Osteoblast (primary cell): ENCODE measurements at regions not wholly inside any gene's neighbourhood (a gene's known extent, or its start where the extent isn't known, plus 50 kb on each side); places are given as distances from the start of the nearest gene placed in this dataset.

Source experiments
- DNase-seq: peaks from one replicate; pipeline ENCODE4 v3.0.0; 2011; ENCODE audit warnings: low spot score, mixed read lengths; ENCODE audit not compliant: insufficient read length; ENCODE audit errors: missing footprints
- H2AFZ ChIP-seq: 2 replicates; pipeline ENCODE4 v1.6.0; 2011; ENCODE audit warnings: mild to moderate bottlenecking, low read length
- H3K27ac ChIP-seq: 2 replicates; pipeline ENCODE4 v1.5.1; 2011; ENCODE audit warnings: mild to moderate bottlenecking, low read depth, low read length, moderate library complexity
- H3K27me3 ChIP-seq: 2 replicates; pipeline ENCODE4 v1.6.0; 2012; ENCODE audit warnings: mild to moderate bottlenecking, control low read depth, inconsistent platforms, low read length, moderate library complexity; ENCODE audit not compliant: insufficient read depth
- H3K36me3 ChIP-seq: 2 replicates; pipeline ENCODE4 v1.5.1; 2011; ENCODE audit warnings: mild to moderate bottlenecking, low read length, control low read depth, moderate library complexity; ENCODE audit not compliant: insufficient read depth
- H3K4me1 ChIP-seq: 2 replicates; pipeline ENCODE4 v1.5.1; 2011; ENCODE audit warnings: mild to moderate bottlenecking, low read length, control low read depth, moderate library complexity; ENCODE audit not compliant: insufficient read depth
- H3K4me2 ChIP-seq: 2 replicates; pipeline ENCODE4 v1.6.0; 2011; ENCODE audit warnings: mild to moderate bottlenecking, low read length; ENCODE audit not compliant: insufficient read depth
- H3K4me3 ChIP-seq: fragments of 200-600 bp; sonication (generic); 3 replicates; pipeline ENCODE4 v1.5.1; 2012; ENCODE audit warnings: mild to moderate bottlenecking, low read length, inconsistent platforms; ENCODE audit not compliant: insufficient read depth
- H3K79me2 ChIP-seq: 2 replicates; pipeline ENCODE4 v1.6.0; 2012; ENCODE audit warnings: mild to moderate bottlenecking, low read length, control low read depth, inconsistent platforms; ENCODE audit not compliant: insufficient read depth
- H3K9me3 ChIP-seq: 2 replicates; pipeline ENCODE4 v1.5.1; 2011; ENCODE audit warnings: low read depth, low read length, control low read depth
- H4K20me1 ChIP-seq: 2 replicates; pipeline ENCODE4 v1.6.0; 2012; ENCODE audit warnings: mild to moderate bottlenecking, low read length, control low read depth; ENCODE audit not compliant: insufficient read depth
- TF ChIP-seq, protein P1 (sequence below): IDR thresholded peaks from 2 replicates; pipeline ENCODE4 v1.5.1; 2011; ENCODE audit warnings: mild to moderate bottlenecking, low read depth, low read length, moderate library complexity; ENCODE audit errors: extremely low read depth

DNA sequence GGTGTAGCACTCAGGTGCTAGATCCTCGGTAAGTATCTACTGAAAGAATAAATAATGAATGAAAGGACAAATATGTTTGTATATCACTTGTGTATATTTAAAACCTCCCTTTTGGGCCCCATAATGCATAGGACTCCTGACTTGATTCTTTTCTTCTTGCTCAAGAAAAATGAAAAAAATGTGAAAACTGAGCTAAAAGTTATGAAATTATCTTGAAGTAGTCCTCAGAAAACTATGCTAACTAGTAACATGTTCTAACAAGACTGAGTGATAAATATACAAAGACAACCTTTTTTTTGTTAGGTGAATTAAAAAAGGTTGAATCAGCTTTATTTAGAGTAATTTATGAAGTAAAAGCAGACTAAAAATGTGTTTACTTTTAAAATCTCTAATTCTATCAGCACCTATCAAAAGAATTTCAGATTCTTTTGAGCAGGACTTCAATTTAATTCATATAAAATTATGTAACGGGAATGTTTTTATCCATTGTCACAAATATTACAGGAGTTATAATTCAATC is 247.8 kb upstream of the JAG1 start:
- Histone ChIP-seq H3K27me3 (no peaks in the 10 kb centered on the region), H3K4me1 (peaks cover 57% of the 10 kb centered on the region), H3K9me3 (no peaks in the 10 kb centered on the region), H3K36me3 (no peaks in the 10 kb centered on the region), H3K79me2 (no peaks in the 10 kb centered on the region), H3K4me2 (no peak overlapping the region), H3K27ac (no peak overlapping the region), H4K20me1 (no peaks in the 10 kb centered on the region), H2AFZ (no peak overlapping the region), H3K4me3 (no peak overlapping the region)
- no peak for DNase-seq
- TF ChIP-seq, protein P1, sequence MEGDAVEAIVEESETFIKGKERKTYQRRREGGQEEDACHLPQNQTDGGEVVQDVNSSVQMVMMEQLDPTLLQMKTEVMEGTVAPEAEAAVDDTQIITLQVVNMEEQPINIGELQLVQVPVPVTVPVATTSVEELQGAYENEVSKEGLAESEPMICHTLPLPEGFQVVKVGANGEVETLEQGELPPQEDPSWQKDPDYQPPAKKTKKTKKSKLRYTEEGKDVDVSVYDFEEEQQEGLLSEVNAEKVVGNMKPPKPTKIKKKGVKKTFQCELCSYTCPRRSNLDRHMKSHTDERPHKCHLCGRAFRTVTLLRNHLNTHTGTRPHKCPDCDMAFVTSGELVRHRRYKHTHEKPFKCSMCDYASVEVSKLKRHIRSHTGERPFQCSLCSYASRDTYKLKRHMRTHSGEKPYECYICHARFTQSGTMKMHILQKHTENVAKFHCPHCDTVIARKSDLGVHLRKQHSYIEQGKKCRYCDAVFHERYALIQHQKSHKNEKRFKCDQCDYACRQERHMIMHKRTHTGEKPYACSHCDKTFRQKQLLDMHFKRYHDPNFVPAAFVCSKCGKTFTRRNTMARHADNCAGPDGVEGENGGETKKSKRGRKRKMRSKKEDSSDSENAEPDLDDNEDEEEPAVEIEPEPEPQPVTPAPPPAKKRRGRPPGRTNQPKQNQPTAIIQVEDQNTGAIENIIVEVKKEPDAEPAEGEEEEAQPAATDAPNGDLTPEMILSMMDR: no peak

DNA sequence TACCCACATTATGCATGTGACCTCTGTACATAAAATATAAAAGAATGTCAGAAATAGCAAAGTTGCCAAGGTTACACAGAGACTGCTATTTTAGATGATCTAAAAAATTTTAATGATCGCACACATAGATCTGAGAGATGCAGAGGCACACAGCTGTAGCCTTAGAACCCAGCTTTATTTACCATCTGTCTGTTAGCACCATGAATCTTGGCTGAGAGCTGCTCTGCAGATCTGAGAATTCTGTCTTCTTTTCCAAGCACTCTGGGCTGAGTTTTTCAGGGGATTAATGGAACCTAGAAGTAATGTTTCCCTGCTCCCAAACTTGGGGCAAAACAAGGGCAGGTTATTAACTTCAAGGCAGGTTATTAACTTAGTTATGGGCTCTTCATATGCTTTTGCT is 248.7 kb upstream of the JAG1 start:
- peaks cover 61% of the 10 kb centered on the region for H3K4me1 ChIP-seq
- no peaks in the 10 kb centered on the region for H3K27me3 ChIP-seq
- TF ChIP-seq, protein P1: no peak
- no peak overlapping the region for H3K4me3 ChIP-seq
- peak overlapping the region; percentile 58 for H2AFZ ChIP-seq
- peak overlapping the region; percentile 25 for H3K27ac ChIP-seq
- DNase-seq: no peak
- no peaks in the 10 kb centered on the region for H4K20me1 ChIP-seq
- H3K9me3 ChIP-seq: no peaks in the 10 kb centered on the region
- peak overlapping the region; percentile 51 for H3K4me2 ChIP-seq
- H3K79me2 ChIP-seq: no peaks in the 10 kb centered on the region
- H3K36me3 ChIP-seq: no peaks in the 10 kb centered on the region

DNA sequence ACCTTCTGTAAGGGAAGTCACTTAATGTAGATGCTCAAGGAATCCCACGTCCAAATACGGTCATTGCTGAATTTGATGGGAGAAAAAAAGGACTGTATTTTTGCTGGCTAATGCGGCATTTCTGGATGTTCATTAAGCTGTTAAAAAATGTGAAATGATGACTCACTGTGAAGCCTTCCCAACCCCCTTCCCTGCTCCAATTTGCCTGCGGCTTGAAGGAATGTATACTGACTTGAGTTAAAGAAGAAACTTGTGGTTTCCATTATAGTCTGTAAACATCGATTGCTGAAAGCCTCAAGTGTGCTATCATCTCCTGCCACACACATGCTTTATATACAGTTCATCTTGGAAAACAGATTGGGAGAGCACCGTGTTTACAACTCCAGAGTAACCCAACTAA is 249.1 kb upstream of the JAG1 start:
- H2AFZ ChIP-seq: peak overlapping the region; percentile 58

DNA sequence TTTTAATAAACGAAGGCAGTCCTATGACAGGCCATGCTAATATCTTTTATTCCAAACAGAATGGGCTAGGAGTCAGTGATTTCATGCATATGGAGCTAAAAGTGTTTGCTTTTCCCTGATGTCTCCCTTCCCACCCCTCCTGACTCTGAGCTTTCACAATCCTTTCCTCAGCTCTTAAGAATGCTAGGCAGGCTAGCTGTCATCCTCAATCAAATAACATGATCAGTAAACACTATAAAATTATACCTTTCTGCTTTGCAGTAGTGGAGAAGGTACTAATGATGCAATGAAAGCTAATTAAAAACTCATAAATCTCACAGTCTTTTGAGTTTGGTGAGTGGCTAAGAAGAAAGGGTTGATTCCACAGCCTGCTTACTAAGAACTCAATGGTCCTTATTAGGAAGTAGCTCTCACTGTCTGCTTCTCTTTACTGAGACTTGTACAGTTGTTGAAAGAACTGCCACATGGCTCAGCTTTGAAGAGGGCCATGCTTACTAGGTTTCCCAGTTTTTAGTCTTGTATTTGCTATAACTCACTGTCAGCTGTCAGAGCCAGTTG is 250.9 kb upstream of the JAG1 start:
- H3K9me3 ChIP-seq: no peaks in the 10 kb centered on the region
- H3K4me3 ChIP-seq: no peak overlapping the region
- H3K27me3 ChIP-seq: no peaks in the 10 kb centered on the region
- H4K20me1 ChIP-seq: no peaks in the 10 kb centered on the region
- no peak overlapping the region for H2AFZ ChIP-seq
- H3K36me3 ChIP-seq: no peaks in the 10 kb centered on the region
- H3K27ac ChIP-seq: peak overlapping the region; percentile 21
- peak; percentile 36 for DNase-seq
- H3K79me2 ChIP-seq: no peaks in the 10 kb centered on the region
- H3K4me2 ChIP-seq: peak overlapping the region; percentile 10
- TF ChIP-seq, protein P1: no peak
- H3K4me1 ChIP-seq: peaks cover 57% of the 10 kb centered on the region

More for the DNA sequence above, 249.1 kb upstream of the JAG1 start:
- no peaks in the 10 kb centered on the region for H3K27me3 ChIP-seq
- no peaks in the 10 kb centered on the region for H3K79me2 ChIP-seq
- DNase-seq: no peak
- no peaks in the 10 kb centered on the region for H4K20me1 ChIP-seq
- H3K4me1 ChIP-seq: peaks cover 65% of the 10 kb centered on the region
- TF ChIP-seq, protein P1: no peak
- no peaks in the 10 kb centered on the region for H3K9me3 ChIP-seq
- no peaks in the 10 kb centered on the region for H3K36me3 ChIP-seq
- no peak overlapping the region for H3K4me3 ChIP-seq
- H3K4me2 ChIP-seq: peak overlapping the region; percentile 51
- H3K27ac ChIP-seq: peak overlapping the region; percentile 25
